ENCODE measurements at regions not wholly inside any gene's neighbourhood (a gene's known extent, or its start where the extent isn't known, plus 50 kb on each side); places are given as distances from the start of the nearest gene placed in this dataset.

- H2AK9ac ChIP-seq (replicated peaks; ENCODE audit: low read depth, low read length, poor library complexity): no peak overlapping the region
- H3K9ac ChIP-seq (ENCODE audit: low read depth, low read length): no peak overlapping the region
- no peaks in the 10 kb centered on the region for H3K27me3 ChIP-seq (ENCODE audit: control insufficient read depth, insufficient read depth, low read length)
- ChIA-PET CTCF (no interaction called here), POLR2A (ENCODE audit: unreplicated experiment) (no interaction called here)
- no peak overlapping the region for H4K91ac ChIP-seq (ENCODE audit: insufficient read depth, low read depth, low read length)
- WGBS, 2 experiments (ENCODE audit: extremely low coverage in 2 of 2, insufficient read length in 1 of 2): no CpG with 5 or more reads among the region's 4 CpGs
- H3K4me2 ChIP-seq (ENCODE audit: low read depth, low read length): no peak overlapping the region
- ATAC-seq (ENCODE audit: low read depth): no peak
- H3K23ac ChIP-seq (ENCODE audit: low read depth, low read length): no peak overlapping the region
- no peak overlapping the region for H2BK5ac ChIP-seq (ENCODE audit: low read depth, low read length, poor library complexity, severe bottlenecking)
- H3K14ac ChIP-seq (replicated peaks; ENCODE audit: low read depth, low read length): no peak overlapping the region
- no peaks in the 10 kb centered on the region for H3K4me1 ChIP-seq (ENCODE audit: control insufficient read depth, insufficient read depth, low read length)
- in situ Hi-C loops (cut with MboI; ENCODE audit: low sequenced_read_pairs): no loop called here
- H3K4ac ChIP-seq (ENCODE audit: low read depth, low read length): no peak overlapping the region
- no peak for TF ChIP-seq RAD21 (IDR thresholded peaks at IDR 0.05; ENCODE audit: low read length)
- TF ChIP-seq MXI1 (IDR thresholded peaks at IDR 0.05; ENCODE audit: borderline replicate concordance, low read depth, low read length): no peak
- TF ChIP-seq BHLHE40 (IDR thresholded peaks at IDR 0.05; ENCODE audit: low read depth, low read length): no peak
- no peak for TF ChIP-seq CEBPB (IDR thresholded peaks at IDR 0.05; ENCODE audit: low read depth, low read length)
- no peak for TF ChIP-seq ELK1 (IDR thresholded peaks at IDR 0.05; ENCODE audit: borderline replicate concordance, low read depth, low read length)
- TF ChIP-seq CHD1 (IDR thresholded peaks at IDR 0.05; ENCODE audit: low read depth, low read length): no peak
- TF ChIP-seq FOS (IDR thresholded peaks at IDR 0.05; ENCODE audit: low read depth, low read length): no peak
- TF ChIP-seq POLR2A (IDR thresholded peaks at IDR 0.05; ENCODE audit: low read depth, low read length): no peak
- TF ChIP-seq SMC3 (IDR thresholded peaks at IDR 0.05; ENCODE audit: low read depth, low read length): no peak
- no peak for TF ChIP-seq MAZ (IDR thresholded peaks at IDR 0.05; ENCODE audit: borderline replicate concordance, low read depth, low read length)
- TF ChIP-seq, protein P1, sequence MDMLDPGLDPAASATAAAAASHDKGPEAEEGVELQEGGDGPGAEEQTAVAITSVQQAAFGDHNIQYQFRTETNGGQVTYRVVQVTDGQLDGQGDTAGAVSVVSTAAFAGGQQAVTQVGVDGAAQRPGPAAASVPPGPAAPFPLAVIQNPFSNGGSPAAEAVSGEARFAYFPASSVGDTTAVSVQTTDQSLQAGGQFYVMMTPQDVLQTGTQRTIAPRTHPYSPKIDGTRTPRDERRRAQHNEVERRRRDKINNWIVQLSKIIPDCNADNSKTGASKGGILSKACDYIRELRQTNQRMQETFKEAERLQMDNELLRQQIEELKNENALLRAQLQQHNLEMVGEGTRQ (IDR thresholded peaks at IDR 0.05; ENCODE audit: low read depth, low read length): no peak
- no peak for TF ChIP-seq MAFK (IDR thresholded peaks at IDR 0.05; ENCODE audit: low read depth, low read length)
- TF ChIP-seq NFE2L2 (IDR thresholded peaks at IDR 0.05; ENCODE audit: low read depth, low read length): no peak
- TF ChIP-seq RFX5 (IDR thresholded peaks at IDR 0.05; ENCODE audit: low read depth, low read length): no peak
- TF ChIP-seq CTCF (conservative IDR thresholded peaks at IDR 0.05; ENCODE audit: low read depth, low read length): no peak
- H3K4me3 ChIP-seq (ENCODE audit: insufficient read depth, low read depth, low read length): no peak overlapping the region
- no TSS peak for BruUV-seq (replicated peaks)
- H2AK5ac ChIP-seq (ENCODE audit: low read depth, low read length): no peak overlapping the region
- no peaks in the 10 kb centered on the region for H3K36me3 ChIP-seq (ENCODE audit: control insufficient read depth, insufficient read depth, low read length)
- intact Hi-C loops (cut with micrococcal nuclease): no loop called here
- dilution Hi-C loops (cut with HindIII; ENCODE audit: low sequenced_read_pairs, unreplicated experiment): no loop called here
- DNase-seq: no peak
- no peak overlapping the region for H3K27ac ChIP-seq (ENCODE audit: insufficient read depth, low read length)
- H4K8ac ChIP-seq (ENCODE audit: low read depth in 2 of 2, low read length in 2 of 2): no peak overlapping the region
- H3K56ac ChIP-seq (ENCODE audit: extremely low read depth, insufficient read depth, low read length): no peak overlapping the region
- H4K20me1 ChIP-seq (ENCODE audit: insufficient read depth, low read length): no peaks in the 10 kb centered on the region
- no peaks in the 10 kb centered on the region for H3K79me1 ChIP-seq (ENCODE audit: low read depth in 1 of 2, low read length in 2 of 2)
- H2AFZ ChIP-seq (replicated peaks; ENCODE audit: low read length, poor library complexity): no peak overlapping the region
- no peak overlapping the region for H2BK20ac ChIP-seq (ENCODE audit: low read depth, low read length)
- H3K18ac ChIP-seq (ENCODE audit: low read depth, low read length): no peak overlapping the region
- no peak overlapping the region for H2BK120ac ChIP-seq (ENCODE audit: low read depth, low read length)
- H4K5ac ChIP-seq (ENCODE audit: low read depth, low read length): no peak overlapping the region
- no peak overlapping the region for H2BK15ac ChIP-seq (ENCODE audit: low read depth, low read length)
- H3K9me3 ChIP-seq (ENCODE audit: control insufficient read depth, insufficient read depth, low read length): peaks cover 4% of the 10 kb centered on the region; the same call in 1 of the 2 replicates
- no peaks in the 10 kb centered on the region for H3K9me1 ChIP-seq (ENCODE audit: insufficient read depth, low read length)
Observed at GRCh38 chr14:26963711-26964110, 365.9 kb upstream of the NOVA1 start.

All from IMR-90 (cell line).